H9 (cell line): ENCODE measurements at regions not wholly inside any gene's neighbourhood (a gene's known extent, or its start where the extent isn't known, plus 50 kb on each side); places are given as distances from the start of the nearest gene placed in this dataset.

Experiments used
- DNase-seq: peaks from one replicate; pipeline ENCODE4 v3.0.0-alpha.2; 2017
- H2AFZ ChIP-seq: one replicate; pipeline ENCODE4 v1.6.1; 2013; ENCODE audit warnings: mild to moderate bottlenecking, low read length, control low read depth, moderate library complexity
- H2AK5ac ChIP-seq: 2 replicates; pipeline ENCODE4 v1.6.1; 2013; ENCODE audit warnings: low read length, control low read depth, mixed read lengths; ENCODE audit not compliant: insufficient read length
- H2BK120ac ChIP-seq: one replicate; pipeline ENCODE4 v1.6.1; 2013; ENCODE audit warnings: low read depth, mild to moderate bottlenecking, low read length, control low read depth, inconsistent platforms; ENCODE audit not compliant: poor library complexity, severe bottlenecking
- H2BK12ac ChIP-seq: 2 replicates; pipeline ENCODE4 v1.6.1; 2013; ENCODE audit warnings: low read length, control low read depth, mixed read lengths, low read depth; ENCODE audit not compliant: insufficient read length
- H2BK15ac ChIP-seq: 2 replicates; pipeline ENCODE4 v1.6.1; 2013; ENCODE audit warnings: low read depth, low read length, control low read depth
- H2BK20ac ChIP-seq: one replicate; pipeline ENCODE4 v1.6.1; 2013; ENCODE audit warnings: low read depth, mild to moderate bottlenecking, low read length, control low read depth, inconsistent platforms; ENCODE audit not compliant: poor library complexity, severe bottlenecking
- H2BK5ac ChIP-seq: 2 replicates; pipeline ENCODE4 v1.6.1; 2013; ENCODE audit warnings: low read length, control low read depth, mixed read lengths; ENCODE audit not compliant: insufficient read length
- H3K14ac ChIP-seq: 2 replicates; pipeline ENCODE4 v1.6.1; 2013; ENCODE audit warnings: low read length, control low read depth; ENCODE audit not compliant: insufficient read depth
- H3K18ac ChIP-seq: 2 replicates; pipeline ENCODE4 v1.6.1; 2013; ENCODE audit warnings: low read depth, mild to moderate bottlenecking, mixed read lengths, low read length, control low read depth; ENCODE audit not compliant: insufficient read length
- H3K23ac ChIP-seq: 2 replicates; pipeline ENCODE4 v1.6.1; 2013; ENCODE audit warnings: low read length, control low read depth, mixed read lengths, low read depth; ENCODE audit not compliant: insufficient read length
- H3K23me2 ChIP-seq: 2 replicates; pipeline ENCODE4 v1.6.1; 2013; ENCODE audit warnings: low read depth, mild to moderate bottlenecking, mixed read lengths, low read length, control low read depth; ENCODE audit not compliant: insufficient read length, poor library complexity, severe bottlenecking
- H3K27ac ChIP-seq: 2 replicates; pipeline ENCODE4 v1.5.1; 2013; ENCODE audit warnings: low read length, control low read depth, mixed read lengths, low read depth; ENCODE audit not compliant: insufficient read length
- H3K27me3 ChIP-seq: 2 replicates; pipeline ENCODE4 v1.6.1; 2013; ENCODE audit warnings: low read length, control low read depth, inconsistent platforms; ENCODE audit not compliant: insufficient read depth
- H3K4ac ChIP-seq: 2 replicates; pipeline ENCODE4 v1.6.1; 2013; ENCODE audit warnings: low read depth, mild to moderate bottlenecking, control low read depth, inconsistent platforms, low read length, moderate library complexity
- H3K4me1 ChIP-seq: 2 replicates; pipeline ENCODE4 v1.6.1; 2013; ENCODE audit warnings: low read length, control low read depth, inconsistent platforms; ENCODE audit not compliant: insufficient read depth
- H3K4me2 ChIP-seq: 2 replicates; pipeline ENCODE4 v1.6.1; 2013; ENCODE audit warnings: low read length, control low read depth, mixed read lengths; ENCODE audit not compliant: insufficient read length, insufficient read depth
- H3K56ac ChIP-seq: 2 replicates; pipeline ENCODE4 v1.6.1; 2013; ENCODE audit warnings: low read depth, mild to moderate bottlenecking, mixed read lengths, low read length, control low read depth; ENCODE audit not compliant: insufficient read length
- H3K79me1 ChIP-seq: 2 replicates; pipeline ENCODE4 v1.6.1; 2013; ENCODE audit warnings: low read depth, mild to moderate bottlenecking, moderate library complexity, low read length, control low read depth, inconsistent platforms; ENCODE audit not compliant: insufficient read depth, poor library complexity, severe bottlenecking
- H3K79me2 ChIP-seq: 2 replicates; pipeline ENCODE4 v1.6.1; 2013; ENCODE audit warnings: low read length, control low read depth, inconsistent platforms; ENCODE audit not compliant: insufficient read depth
- H3K9ac ChIP-seq: 2 replicates; pipeline ENCODE4 v1.6.1; 2013; ENCODE audit warnings: low read length, control low read depth, mixed read lengths; ENCODE audit not compliant: insufficient read length; ENCODE audit errors: extremely low read depth
- H3K9me3 ChIP-seq: one replicate; pipeline ENCODE4 v1.6.1; 2013; ENCODE audit warnings: low read depth, low read length, inconsistent platforms; ENCODE audit not compliant: control insufficient read depth
- H3T11ph ChIP-seq: one replicate; pipeline ENCODE4 v1.6.1; 2013; ENCODE audit warnings: mild to moderate bottlenecking, low read length, control low read depth, inconsistent platforms
- H4K20me1 ChIP-seq: one replicate; pipeline ENCODE4 v1.6.1; 2013; ENCODE audit not compliant: control insufficient read depth, insufficient read length, insufficient read depth
- H4K5ac ChIP-seq: 2 replicates; pipeline ENCODE4 v1.6.1; 2013; ENCODE audit warnings: low read depth, mild to moderate bottlenecking, mixed read lengths, low read length, control low read depth; ENCODE audit not compliant: insufficient read length
- H4K8ac ChIP-seq: replicated peaks from 2 replicates; pipeline ENCODE4 v1.6.1; 2013; ENCODE audit warnings: low read length, control low read depth, mixed read lengths, low read depth; ENCODE audit not compliant: insufficient read length
- H4K91ac ChIP-seq: 2 replicates; pipeline ENCODE4 v1.6.1; 2013; ENCODE audit warnings: low read depth, mild to moderate bottlenecking, moderate library complexity, mixed read lengths, low read length, control low read depth; ENCODE audit not compliant: insufficient read length
- H3K27ac Mint-ChIP-seq, 3 experiments: 2 replicates in 2 of 3; 3 replicates in 1 of 3; pipeline ENCODE4 v1.8.0; 2020 to 2021; ENCODE audit warnings: mixed read lengths in 3 of 3, mild to moderate bottlenecking in 1 of 3, moderate library complexity in 1 of 3
- H3K27me3 Mint-ChIP-seq: 2 replicates; pipeline ENCODE4 v1.8.0; 2021; ENCODE audit warnings: low read depth, mild to moderate bottlenecking, moderate library complexity, mixed read lengths
- H3K36me3 Mint-ChIP-seq, 3 experiments: 2 replicates in 2 of 3; 3 replicates in 1 of 3; pipeline ENCODE4 v1.8.0; 2020 to 2021; ENCODE audit warnings: low read depth in 3 of 3, mixed read lengths in 3 of 3; ENCODE audit not compliant: insufficient read depth in 1 of 3
- H3K4me1 Mint-ChIP-seq, 2 experiments: 2 replicates each; pipeline ENCODE4 v1.8.0; 2020; ENCODE audit warnings: mixed read lengths in 2 of 2
- H3K4me3 Mint-ChIP-seq, 2 experiments: 2 replicates in 1 of 2; 3 replicates in 1 of 2; pipeline ENCODE4 v1.8.0; 2020 to 2021; ENCODE audit warnings: mild to moderate bottlenecking in 2 of 2, mixed read lengths in 2 of 2, moderate library complexity in 1 of 2
- H3K9me3 Mint-ChIP-seq, 2 experiments: 2 replicates in 1 of 2; 3 replicates in 1 of 2; pipeline ENCODE4 v1.8.0; 2020; ENCODE audit warnings: mild to moderate bottlenecking in 2 of 2, mixed read lengths in 2 of 2, moderate library complexity in 1 of 2
- WGBS: extraction: QIAGEN DNeasy Blood & Tissue Kit; methylation state at CpG from one replicate; pipeline ENCODE4 v1.1.7; 2013; ENCODE audit warnings: missing lambda C conversion rate, low lambda C conversion rate, mixed read lengths; ENCODE audit not compliant: insufficient read length; ENCODE audit errors: extremely low coverage; 5-methylcytosine and 5-hydroxymethylcytosine counted together
- TF ChIP-seq, protein P1 (sequence below): fragments of 200-600 bp; sonication (generic); conservative IDR thresholded peaks from 3 replicates; pipeline ENCODE4 v1.8.0; 2021; ENCODE audit warnings: antibody characterized with exemption, mild to moderate bottlenecking

GRCh38 chr7:35492451-35493175, 202.3 kb downstream of the HERPUD2 start:
- H3K4me1 Mint-ChIP-seq = peaks cover 4% of the 10 kb centered on the region in 2 experiments; a peak in 2 of 4 replicates

More at GRCh38 chr7:35492451-35493175, 202.3 kb downstream of the HERPUD2 start:
- Histone ChIP-seq H3K56ac (no peak overlapping the region), H3K9ac (no peak overlapping the region), H3K27ac (no peak overlapping the region), H4K5ac (no peak overlapping the region), H4K91ac (no peak overlapping the region), H3K79me1 (no peaks in the 10 kb centered on the region), H3K27me3 (no peaks in the 10 kb centered on the region), H4K8ac (no peak overlapping the region), H3K79me2 (no peaks in the 10 kb centered on the region), H3K4ac (no peak overlapping the region), H3K23me2 (no peaks in the 10 kb centered on the region), H3K23ac (no peak overlapping the region), H3K9me3 (no peaks in the 10 kb centered on the region), H2BK5ac (no peak overlapping the region), H2BK12ac (no peak overlapping the region), H3K14ac (no peak overlapping the region), H2BK20ac (no peak overlapping the region), H2AFZ (no peak overlapping the region), H3T11ph (no peak overlapping the region), H2BK15ac (no peak overlapping the region), H2BK120ac (no peak overlapping the region), H3K18ac (no peak overlapping the region), H3K4me2 (no peak overlapping the region), H2AK5ac (no peak overlapping the region), H4K20me1 (no peaks in the 10 kb centered on the region), H3K4me1 (no peaks in the 10 kb centered on the region; the same call in 1 of the 2 replicates)
- Mint-ChIP-seq H3K36me3 (no peaks in the 10 kb centered on the region), H3K27ac (no peak overlapping the region), H3K9me3 (no peaks in the 10 kb centered on the region; a peak in 1 of 5 replicates), H3K27me3 (peaks cover 3% of the 10 kb centered on the region; the same call in 1 of the 2 replicates), H3K4me3 (no peak overlapping the region)
- no CpG with 5 or more reads among the region's 19 CpGs for WGBS
- TF ChIP-seq, protein P1, sequence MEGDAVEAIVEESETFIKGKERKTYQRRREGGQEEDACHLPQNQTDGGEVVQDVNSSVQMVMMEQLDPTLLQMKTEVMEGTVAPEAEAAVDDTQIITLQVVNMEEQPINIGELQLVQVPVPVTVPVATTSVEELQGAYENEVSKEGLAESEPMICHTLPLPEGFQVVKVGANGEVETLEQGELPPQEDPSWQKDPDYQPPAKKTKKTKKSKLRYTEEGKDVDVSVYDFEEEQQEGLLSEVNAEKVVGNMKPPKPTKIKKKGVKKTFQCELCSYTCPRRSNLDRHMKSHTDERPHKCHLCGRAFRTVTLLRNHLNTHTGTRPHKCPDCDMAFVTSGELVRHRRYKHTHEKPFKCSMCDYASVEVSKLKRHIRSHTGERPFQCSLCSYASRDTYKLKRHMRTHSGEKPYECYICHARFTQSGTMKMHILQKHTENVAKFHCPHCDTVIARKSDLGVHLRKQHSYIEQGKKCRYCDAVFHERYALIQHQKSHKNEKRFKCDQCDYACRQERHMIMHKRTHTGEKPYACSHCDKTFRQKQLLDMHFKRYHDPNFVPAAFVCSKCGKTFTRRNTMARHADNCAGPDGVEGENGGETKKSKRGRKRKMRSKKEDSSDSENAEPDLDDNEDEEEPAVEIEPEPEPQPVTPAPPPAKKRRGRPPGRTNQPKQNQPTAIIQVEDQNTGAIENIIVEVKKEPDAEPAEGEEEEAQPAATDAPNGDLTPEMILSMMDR = no peak
- no peak for DNase-seq
